ENCODE measurements at regions not wholly inside any gene's neighbourhood (a gene's known extent, or its start where the extent isn't known, plus 50 kb on each side); places are given as distances from the start of the nearest gene placed in this dataset.
"Not testable (repeated sequence)": the region's sequence is repeated elsewhere in the genome, so short reads cannot be mapped to it uniquely, and the experiment has no call there.

- no peak for DNase-seq (ENCODE audit: low read depth in 1 of 2, low spot score in 1 of 2)
Measured at GRCh38 chr18:59848002-59848401, 51.8 kb upstream of the PMAIP1 start.

- not testable (repeated sequence) for DNase-seq (ENCODE audit: low read depth in 1 of 2, low spot score in 1 of 2)
Measured at GRCh38 chr18:59847491-59847846, 52.3 kb upstream of the PMAIP1 start.

GRCh38 chr18:59846814-59847490, 52.8 kb upstream of the PMAIP1 start:
- DNase-seq (ENCODE audit: low read depth in 1 of 2, low spot score in 1 of 2): peak in 1 of 2 donors; percentile 33

- no peak for DNase-seq (ENCODE audit: low read depth in 1 of 2, low spot score in 1 of 2)
Measured at GRCh38 chr18:59842947-59843346, 56.8 kb upstream of the PMAIP1 start.

- DNase-seq (ENCODE audit: low read depth in 1 of 2, low spot score in 1 of 2): no peak
Measured at GRCh38 chr18:59839931-59840685, 59.7 kb upstream of the PMAIP1 start.

- no peak for DNase-seq (ENCODE audit: low read depth in 1 of 2, low spot score in 1 of 2)
Measured at GRCh38 chr18:59839246-59839645, 60.5 kb upstream of the PMAIP1 start.

- DNase-seq (ENCODE audit: low read depth in 1 of 2, low spot score in 1 of 2): peak; percentile 9 to 55
Measured at GRCh38 chr18:59837586-59837985, 62.2 kb upstream of the PMAIP1 start.

- no peak for DNase-seq (ENCODE audit: low read depth in 1 of 2, low spot score in 1 of 2)
Measured at GRCh38 chr18:59835605-59836379, 64.0 kb upstream of the PMAIP1 start.

- DNase-seq (ENCODE audit: low read depth in 1 of 2, low spot score in 1 of 2): no peak
Measured at GRCh38 chr18:59834267-59834666, 65.5 kb upstream of the PMAIP1 start.

- DNase-seq (ENCODE audit: low read depth in 1 of 2, low spot score in 1 of 2): no peak
Measured at GRCh38 chr18:59833785-59834184, 66.0 kb upstream of the PMAIP1 start.

GRCh38 chr18:59823596-59824195, 76.1 kb upstream of the PMAIP1 start:
- no peak for DNase-seq (ENCODE audit: low read depth in 1 of 2, low spot score in 1 of 2)

GRCh38 chr18:59822612-59823550, 76.9 kb upstream of the PMAIP1 start:
- DNase-seq (ENCODE audit: low read depth in 1 of 2, low spot score in 1 of 2): no peak

- no peak for DNase-seq (ENCODE audit: low read depth in 1 of 2, low spot score in 1 of 2)
Measured at GRCh38 chr18:59821983-59822382, 77.8 kb upstream of the PMAIP1 start.

- DNase-seq (ENCODE audit: low read depth in 1 of 2, low spot score in 1 of 2): no peak
Measured at GRCh38 chr18:59820663-59821062, 79.1 kb upstream of the PMAIP1 start.

- no peak for DNase-seq (ENCODE audit: low read depth in 1 of 2, low spot score in 1 of 2)
Measured at GRCh38 chr18:59818769-59819168, 81.0 kb upstream of the PMAIP1 start.

GRCh38 chr18:59814891-59815290, 84.9 kb upstream of the PMAIP1 start:
- no peak for DNase-seq (ENCODE audit: low read depth in 1 of 2, low spot score in 1 of 2)

GRCh38 chr18:59813942-59814341, 85.9 kb upstream of the PMAIP1 start:
- no peak for DNase-seq (ENCODE audit: low read depth in 1 of 2, low spot score in 1 of 2)

- DNase-seq (ENCODE audit: low read depth in 1 of 2, low spot score in 1 of 2): no peak
Measured at GRCh38 chr18:59810735-59811520, 88.9 kb upstream of the PMAIP1 start.

- no peak for DNase-seq (ENCODE audit: low read depth in 1 of 2, low spot score in 1 of 2)
Measured at GRCh38 chr18:59810183-59810582, 89.6 kb upstream of the PMAIP1 start.

- DNase-seq (ENCODE audit: low read depth in 1 of 2, low spot score in 1 of 2): no peak
Measured at GRCh38 chr18:59802031-59802430, 97.8 kb upstream of the PMAIP1 start.

All from activated CD4-positive, alpha-beta T cell treated with anti-CD3 and anti-CD28 coated beads, Interleukin-2, amount 50 U/mL, for 24 hours (primary cell).